Muscle layer of colon (tissue), 2 donors: ENCODE measurements at regions not wholly inside any gene's neighbourhood (a gene's known extent, or its start where the extent isn't known, plus 50 kb on each side); places are given as distances from the start of the nearest gene placed in this dataset.
A peak's percentile ranks its signal among the peaks of the same experiment; 100 is the strongest.

Experiments
- H3K27ac ChIP-seq: one replicate; pipeline ENCODE4 v1.7.0; 2013; ENCODE audit warnings: low read depth, mild to moderate bottlenecking, low read length, moderate library complexity
- H3K27me3 ChIP-seq, 2 donors: one replicate each; pipeline ENCODE4 v1.7.0; 2013; ENCODE audit warnings: low read length in 2 of 2, mild to moderate bottlenecking in 2 of 2; ENCODE audit not compliant: insufficient read depth in 2 of 2, control insufficient read depth in 1 of 2
- H3K36me3 ChIP-seq: one replicate; pipeline ENCODE4 v1.7.0; 2013; ENCODE audit warnings: mild to moderate bottlenecking, low read length; ENCODE audit not compliant: insufficient read depth
- H3K4me1 ChIP-seq: one replicate; pipeline ENCODE4 v1.7.0; 2013; ENCODE audit warnings: mild to moderate bottlenecking, low read length; ENCODE audit not compliant: insufficient read depth
- H3K4me3 ChIP-seq, 2 donors: one replicate each; pipeline ENCODE4 v1.7.0; 2013; ENCODE audit warnings: low read length in 2 of 2, low read depth in 1 of 2, mild to moderate bottlenecking in 1 of 2, moderate library complexity in 1 of 2
- H3K9ac ChIP-seq: one replicate; pipeline ENCODE4 v1.7.0; 2013; ENCODE audit warnings: low read length
- H3K9me3 ChIP-seq: one replicate; pipeline ENCODE4 v1.7.0; 2013; ENCODE audit warnings: mild to moderate bottlenecking, low read length
- donor health status: abdominal sarcoma.
- donor health status: Adenocarcinoma of cecum.

DNA sequence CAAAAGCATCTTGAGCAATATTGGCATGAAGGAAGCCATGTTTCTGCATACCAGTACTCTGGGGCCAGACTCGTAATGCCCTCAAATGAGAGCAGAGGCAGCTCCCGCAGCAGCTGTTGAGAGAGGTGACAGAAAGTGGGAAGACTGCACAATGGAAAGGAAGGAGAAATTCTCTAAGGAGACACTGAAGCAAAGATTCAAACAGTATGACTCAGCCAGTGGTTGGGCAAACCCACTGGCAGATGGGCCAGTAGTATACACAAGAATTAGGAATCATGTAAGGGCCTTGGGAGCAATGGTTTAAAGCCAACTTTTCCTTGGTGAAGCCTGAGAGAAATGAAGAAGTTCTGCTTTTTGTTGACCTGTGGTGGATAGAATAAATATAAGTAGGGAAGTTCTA, 2092.7 kb upstream of the PIK3C3 start:
- H3K4me3 ChIP-seq, result no peak overlapping the region

DNA sequence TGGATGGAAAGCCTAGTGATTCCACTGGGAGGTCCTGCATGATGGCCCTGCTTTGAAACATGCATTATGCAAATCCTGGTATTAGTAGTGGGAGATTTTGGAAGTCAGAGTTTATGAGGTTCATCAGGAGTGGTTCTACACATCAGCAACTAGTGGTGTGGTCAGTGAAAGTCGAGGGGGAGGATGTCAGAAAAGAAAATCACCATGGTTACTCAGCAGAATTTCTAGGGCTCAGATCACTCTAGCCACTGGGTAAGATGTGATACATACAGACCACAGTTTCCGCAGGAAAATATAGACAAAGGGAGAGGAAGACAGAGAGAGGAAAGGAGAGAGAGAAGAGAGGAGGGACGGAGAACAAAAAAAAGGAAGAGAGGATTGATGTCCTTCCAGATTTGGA, 2100.7 kb upstream of the PIK3C3 start:
- H3K9me3 ChIP-seq, result no peaks in the 10 kb centered on the region
- H3K27ac ChIP-seq, result no peak overlapping the region
- H3K4me3 ChIP-seq, result no peak overlapping the region
- H3K9ac ChIP-seq, result no peak overlapping the region
- H3K27me3 ChIP-seq, result no peaks in the 10 kb centered on the region
- no peaks in the 10 kb centered on the region for H3K4me1 ChIP-seq
- no peaks in the 10 kb centered on the region for H3K36me3 ChIP-seq

More for the DNA sequence above, 2092.7 kb upstream of the PIK3C3 start:
- Histone ChIP-seq H3K27me3 (no peaks in the 10 kb centered on the region), H3K9me3 (no peaks in the 10 kb centered on the region), H3K36me3 (no peaks in the 10 kb centered on the region), H3K9ac (no peak overlapping the region), H3K27ac (no peak overlapping the region), H3K4me1 (peaks cover 8% of the 10 kb centered on the region)

DNA sequence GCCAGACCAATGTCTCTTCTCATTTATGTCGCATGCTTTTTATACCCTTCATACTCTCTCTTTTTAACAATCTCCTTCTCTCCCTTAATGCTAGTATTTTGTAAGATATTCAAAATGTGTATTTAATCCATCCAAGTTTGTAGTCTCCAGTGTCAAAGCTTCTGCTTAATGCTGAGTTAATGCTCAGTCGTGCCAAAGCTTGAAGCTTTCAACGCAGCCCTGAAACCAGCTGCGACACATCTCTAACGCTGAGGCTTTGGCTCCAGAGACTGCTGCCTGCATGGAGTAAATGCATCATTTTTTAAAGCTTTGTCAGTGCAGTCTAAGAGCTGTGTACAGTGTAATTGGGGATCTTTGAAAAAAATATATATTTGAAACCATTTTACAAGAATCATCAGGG, 2108.8 kb upstream of the PIK3C3 start:
- peaks cover 12% of the 10 kb centered on the region for H3K4me1 ChIP-seq
- H3K36me3 ChIP-seq, result no peaks in the 10 kb centered on the region
- no peaks in the 10 kb centered on the region for H3K9me3 ChIP-seq
- no peak overlapping the region for H3K9ac ChIP-seq
- no peak overlapping the region for H3K4me3 ChIP-seq
- no peaks in the 10 kb centered on the region for H3K27me3 ChIP-seq
- H3K27ac ChIP-seq, result no peak overlapping the region

DNA sequence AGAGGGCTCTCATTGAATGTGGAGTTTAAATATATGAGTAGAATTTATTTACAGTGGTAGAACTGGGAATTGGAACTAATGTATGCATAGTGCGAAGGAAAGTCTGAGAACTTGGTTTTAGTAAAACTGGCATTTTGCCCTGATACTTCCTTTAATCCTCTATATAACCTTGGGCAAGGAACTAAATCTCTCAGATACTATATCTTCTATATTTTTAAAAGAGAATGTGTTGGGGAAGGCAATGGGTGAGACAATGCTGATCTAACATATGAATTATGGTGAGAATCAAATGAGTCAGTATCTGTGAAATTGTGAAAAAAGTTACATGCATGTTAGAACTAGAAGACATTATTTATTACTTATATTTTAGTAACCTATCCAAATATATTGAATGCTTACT, 2109.4 kb upstream of the PIK3C3 start:
- no peaks in the 10 kb centered on the region for H3K36me3 ChIP-seq
- peaks cover 17% of the 10 kb centered on the region for H3K4me1 ChIP-seq
- H3K9ac ChIP-seq, result no peak overlapping the region
- no peaks in the 10 kb centered on the region for H3K9me3 ChIP-seq
- no peak overlapping the region for H3K4me3 ChIP-seq
- H3K27ac ChIP-seq, result no peak overlapping the region
- H3K27me3 ChIP-seq, result no peaks in the 10 kb centered on the region

DNA sequence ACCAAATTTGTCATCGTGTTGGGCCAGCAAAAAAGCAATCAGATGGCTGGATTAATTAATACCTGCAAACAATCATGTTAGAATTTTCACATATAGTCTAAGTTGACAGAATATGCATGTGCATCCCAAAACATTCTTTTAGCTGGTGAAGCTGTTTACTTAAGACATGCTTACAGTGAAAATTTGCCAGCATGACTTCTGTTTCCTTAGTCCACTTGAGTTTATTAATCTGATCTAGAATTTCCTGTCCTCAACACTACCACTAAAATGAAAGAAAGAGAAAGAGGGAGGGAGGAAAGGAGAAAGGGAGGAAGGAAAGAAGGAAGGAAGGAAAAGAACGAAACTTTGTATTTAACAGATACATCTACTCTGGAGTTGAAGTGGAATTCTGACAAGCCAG, 2109.9 kb upstream of the PIK3C3 start:
- H3K9ac ChIP-seq, result no peak overlapping the region
- H3K4me1 ChIP-seq, result peaks cover 22% of the 10 kb centered on the region
- no peaks in the 10 kb centered on the region for H3K36me3 ChIP-seq
- H3K27me3 ChIP-seq, result no peaks in the 10 kb centered on the region
- no peak overlapping the region for H3K27ac ChIP-seq
- H3K9me3 ChIP-seq, result no peaks in the 10 kb centered on the region
- no peak overlapping the region for H3K4me3 ChIP-seq

DNA sequence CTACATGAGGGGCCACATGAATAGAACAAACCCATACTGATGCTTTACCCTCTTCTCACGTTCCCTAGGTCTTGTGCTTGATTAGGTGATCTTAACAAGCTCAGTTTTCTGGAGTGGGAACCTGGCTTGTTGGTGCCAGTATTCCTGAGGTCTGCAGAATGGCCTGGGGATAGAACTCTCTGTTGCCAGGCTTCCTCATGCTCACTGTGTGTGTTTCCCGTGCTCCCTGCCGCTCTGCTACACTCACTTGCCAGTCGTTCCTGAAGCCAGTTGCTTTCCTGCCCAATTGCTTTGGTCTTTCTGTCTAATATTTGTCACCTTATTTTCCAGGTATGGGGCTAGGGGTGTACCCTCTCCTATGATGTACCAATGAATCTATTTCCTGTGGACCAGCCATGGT, 2111.5 kb upstream of the PIK3C3 start:
- Histone ChIP-seq H3K9me3 (no peaks in the 10 kb centered on the region), H3K4me3 (no peak overlapping the region), H3K27ac (no peak overlapping the region), H3K9ac (no peak overlapping the region), H3K27me3 (no peaks in the 10 kb centered on the region), H3K4me1 (peaks cover 22% of the 10 kb centered on the region), H3K36me3 (no peaks in the 10 kb centered on the region)

DNA sequence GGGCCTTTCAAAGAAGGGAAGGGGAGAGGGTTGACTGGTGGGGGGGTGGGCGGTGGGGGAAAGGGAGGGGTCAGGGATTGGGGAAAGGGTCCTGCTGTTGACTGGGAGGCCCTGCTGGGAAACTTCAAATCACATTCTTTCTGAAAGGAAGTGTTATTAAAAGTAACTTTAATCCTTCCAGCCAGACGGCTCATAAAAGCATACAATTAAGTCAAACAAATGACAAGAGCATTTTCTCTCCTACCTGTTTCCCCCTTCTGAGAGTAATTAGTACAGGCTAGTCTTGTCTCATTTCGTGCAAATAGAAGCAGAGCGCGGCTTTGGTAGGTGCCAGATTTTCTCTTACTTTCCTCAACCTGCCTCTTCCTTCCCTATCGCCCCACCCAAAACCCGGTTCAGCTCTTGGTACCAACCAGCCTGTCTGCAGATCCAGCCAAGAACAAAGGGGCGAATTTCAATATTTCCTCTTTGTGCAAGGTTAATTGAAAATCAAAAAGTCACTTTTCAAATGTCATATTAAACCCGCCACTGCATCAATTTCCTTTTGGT, 2112.6 kb upstream of the PIK3C3 start:
- Histone ChIP-seq H3K36me3 (no peaks in the 10 kb centered on the region), H3K9ac (no peak overlapping the region), H3K27me3 (no peaks in the 10 kb centered on the region), H3K27ac (no peak overlapping the region), H3K4me1 (peaks cover 22% of the 10 kb centered on the region), H3K4me3 (no peak overlapping the region), H3K9me3 (no peaks in the 10 kb centered on the region)

DNA sequence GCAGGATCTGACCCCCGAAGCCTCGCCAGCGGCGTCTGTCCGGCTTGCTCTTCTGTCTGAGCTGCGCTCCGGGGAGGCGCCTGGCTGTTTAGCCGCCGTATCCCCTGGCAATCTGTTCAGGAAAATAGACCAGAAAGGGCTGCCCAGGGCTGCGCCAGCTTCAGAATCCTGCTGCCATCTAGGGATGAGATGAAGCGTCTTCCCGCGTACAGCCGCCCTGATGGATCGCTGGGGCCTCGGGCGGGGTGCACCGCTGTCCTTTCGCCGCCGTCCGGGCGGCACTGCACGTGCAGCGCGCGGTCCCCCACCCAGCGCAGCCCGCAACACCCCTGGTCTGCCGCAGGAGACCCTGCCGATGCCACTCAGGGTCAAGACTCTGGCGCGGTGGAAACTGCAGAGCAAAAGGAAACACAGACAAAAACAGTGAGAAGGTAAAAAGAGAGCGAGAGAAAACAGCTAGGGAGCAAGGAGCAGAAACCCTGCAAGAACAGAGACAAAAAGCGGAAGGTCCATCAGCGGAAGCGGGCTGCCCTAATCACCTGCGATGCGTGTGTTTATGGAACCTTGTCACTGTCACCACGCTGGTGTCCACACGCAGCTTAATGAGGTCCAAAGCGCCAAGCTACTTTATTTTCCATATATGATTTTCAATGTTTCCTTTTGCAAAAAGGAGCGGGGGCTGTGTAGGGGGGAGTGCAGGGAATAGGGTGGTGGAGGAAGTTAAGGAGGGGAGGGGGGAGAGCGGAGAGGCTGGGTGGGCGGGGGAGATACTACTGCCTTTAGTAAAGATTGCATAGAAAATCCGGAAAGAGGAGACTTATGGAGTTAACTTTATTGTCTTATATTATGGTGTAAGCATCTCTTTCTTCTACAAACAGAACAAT, 2113.3 kb upstream of the PIK3C3 start:
- no peak overlapping the region for H3K9ac ChIP-seq
- H3K4me1 ChIP-seq, result peaks cover 22% of the 10 kb centered on the region
- no peak overlapping the region for H3K27ac ChIP-seq
- no peaks in the 10 kb centered on the region for H3K9me3 ChIP-seq
- H3K27me3 ChIP-seq, result no peaks in the 10 kb centered on the region
- H3K4me3 ChIP-seq, result peak overlapping the region; percentile 52 to 59
- no peaks in the 10 kb centered on the region for H3K36me3 ChIP-seq

DNA sequence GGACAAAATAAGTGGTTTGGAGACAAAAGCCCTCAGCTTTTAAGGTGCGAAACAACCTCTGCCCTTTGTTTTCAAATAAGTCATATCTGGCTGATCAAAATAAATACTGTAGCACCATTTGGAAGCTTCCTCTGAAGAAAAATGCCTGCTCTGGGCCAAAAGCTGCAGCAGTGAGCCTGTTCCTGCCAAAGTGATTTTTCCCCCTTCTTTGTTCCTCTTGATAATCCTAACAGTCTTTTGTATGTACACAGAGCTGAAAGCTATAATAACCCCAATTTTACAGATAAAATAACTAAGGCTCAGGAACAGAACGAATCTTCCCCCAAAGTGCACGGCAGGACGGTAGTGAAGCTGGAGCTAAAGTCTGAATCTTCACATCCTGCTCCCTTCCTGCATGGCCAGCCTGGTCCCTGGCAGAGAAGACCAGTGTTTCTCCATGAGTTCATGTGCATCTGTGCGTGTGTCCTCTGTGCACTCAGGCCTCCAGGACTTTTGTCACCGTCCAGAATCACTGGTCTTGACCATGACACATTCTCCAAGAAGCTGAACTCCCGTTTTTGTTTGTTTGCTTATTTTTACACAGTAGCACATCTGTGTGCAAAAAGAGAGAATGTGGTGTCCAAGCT, 2114.1 kb upstream of the PIK3C3 start:
- no peak overlapping the region for H3K27ac ChIP-seq
- no peak overlapping the region for H3K9ac ChIP-seq
- no peaks in the 10 kb centered on the region for H3K9me3 ChIP-seq
- peak overlapping the region; percentile 52 to 59 for H3K4me3 ChIP-seq
- peaks cover 15% of the 10 kb centered on the region for H3K4me1 ChIP-seq
- no peaks in the 10 kb centered on the region for H3K27me3 ChIP-seq
- H3K36me3 ChIP-seq, result no peaks in the 10 kb centered on the region

DNA sequence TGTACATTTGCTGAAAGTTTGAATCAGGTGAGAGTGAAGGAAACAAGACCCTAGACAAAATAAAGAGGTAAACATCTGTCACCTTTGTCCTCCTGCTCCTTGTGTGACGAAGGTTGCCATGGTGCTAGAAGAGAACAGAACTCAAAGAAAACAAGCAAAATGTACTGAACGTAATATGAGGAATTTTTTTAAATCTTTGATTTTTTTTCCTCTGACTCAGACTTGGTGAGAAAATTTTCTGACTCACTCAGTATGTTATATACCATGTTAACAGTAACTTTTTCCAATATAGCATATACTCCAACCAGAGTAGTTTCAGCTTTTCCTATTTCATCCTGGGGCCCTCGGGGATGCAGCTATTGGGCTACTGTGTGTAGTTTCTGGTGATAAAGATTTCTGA, 2114.6 kb upstream of the PIK3C3 start:
- Histone ChIP-seq H3K36me3 (no peaks in the 10 kb centered on the region), H3K27ac (no peak overlapping the region), H3K9me3 (no peaks in the 10 kb centered on the region), H3K27me3 (no peaks in the 10 kb centered on the region), H3K4me1 (peaks cover 11% of the 10 kb centered on the region), H3K9ac (no peak overlapping the region), H3K4me3 (no peak overlapping the region)

DNA sequence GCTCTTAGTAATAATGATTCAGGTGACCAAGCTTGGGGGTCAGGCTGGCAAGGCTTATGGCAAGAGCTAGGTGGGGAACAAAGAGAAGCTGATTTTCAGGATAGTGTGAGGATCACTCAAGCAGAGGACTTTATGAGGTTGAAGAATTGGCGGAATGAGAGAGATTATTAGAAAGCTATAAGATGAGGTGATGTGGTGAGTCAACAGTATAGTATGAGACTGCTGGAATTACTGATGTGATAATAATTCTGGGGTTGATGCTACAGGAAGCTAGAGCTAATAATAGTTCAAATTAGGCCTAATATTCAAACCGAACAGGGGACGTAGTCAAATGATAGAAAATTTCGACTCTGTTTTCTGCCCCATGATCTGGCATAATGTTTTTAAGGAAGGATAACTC, 2115.3 kb upstream of the PIK3C3 start:
- H3K4me1 ChIP-seq, result peaks cover 11% of the 10 kb centered on the region
- no peaks in the 10 kb centered on the region for H3K36me3 ChIP-seq
- H3K9ac ChIP-seq, result no peak overlapping the region
- H3K9me3 ChIP-seq, result no peaks in the 10 kb centered on the region
- H3K4me3 ChIP-seq, result no peak overlapping the region
- no peak overlapping the region for H3K27ac ChIP-seq
- H3K27me3 ChIP-seq, result no peaks in the 10 kb centered on the region
